Smooth muscle cell (in vitro differentiated cells): ENCODE measurements at regions not wholly inside any gene's neighbourhood (a gene's known extent, or its start where the extent isn't known, plus 50 kb on each side); places are given as distances from the start of the nearest gene placed in this dataset.

ENCODE experiments used
- DNase-seq: peaks from one replicate; lab custom pipeline; 2025; ENCODE audit not compliant: unreplicated experiment; lab: John Stamatoyannopoulos, UW
- H2AFZ ChIP-seq: fragments of 200-600 bp; sonication (generic); 2 replicates; pipeline ENCODE4 v1.6.0; 2016; ENCODE audit warnings: antibody characterized with exemption, low read depth, mild to moderate bottlenecking
- H3F3A ChIP-seq: fragments of 200-600 bp; sonication (generic); 2 replicates; pipeline ENCODE4 v1.6.0; 2017; ENCODE audit warnings: antibody characterized with exemption, low read depth
- H3K27ac ChIP-seq: fragments of 200-600 bp; sonication (generic); 2 replicates; pipeline ENCODE4 v1.5.1; 2016; ENCODE audit warnings: low read depth, mild to moderate bottlenecking
- H3K27me3 ChIP-seq: fragments of 200-600 bp; sonication (generic); 2 replicates; pipeline ENCODE4 v1.6.1; 2016; ENCODE audit warnings: low read depth, mild to moderate bottlenecking
- H3K36me3 ChIP-seq: fragments of 200-600 bp; sonication (generic); 2 replicates; pipeline ENCODE4 v1.5.1; 2016; ENCODE audit warnings: low read depth
- H3K4me1 ChIP-seq: fragments of 200-600 bp; sonication (generic); 2 replicates; pipeline ENCODE4 v1.5.1; 2016; ENCODE audit warnings: low read depth
- H3K4me2 ChIP-seq: fragments of 200-600 bp; sonication (generic); 2 replicates; pipeline ENCODE4 v1.6.0; 2016; ENCODE audit warnings: mild to moderate bottlenecking
- H3K4me3 ChIP-seq: fragments of 200-600 bp; sonication (generic); 2 replicates; pipeline ENCODE4 v1.5.1; 2016; ENCODE audit warnings: mild to moderate bottlenecking
- H3K79me2 ChIP-seq: fragments of 200-600 bp; sonication (generic); 2 replicates; pipeline ENCODE4 v1.6.0; 2016; ENCODE audit warnings: low read depth, mild to moderate bottlenecking
- H3K9ac ChIP-seq: fragments of 200-600 bp; sonication (generic); 2 replicates; pipeline ENCODE4 v1.6.0; 2016; ENCODE audit warnings: low read depth
- H3K9me3 ChIP-seq: fragments of 200-600 bp; sonication (generic); replicated peaks from 2 replicates; pipeline ENCODE4 v1.5.1; 2016; ENCODE audit warnings: low read depth
- H4K20me1 ChIP-seq: fragments of 200-600 bp; sonication (generic); 2 replicates; pipeline ENCODE4 v1.6.0; 2016; ENCODE audit warnings: low read depth
- WGBS: methylation state at CpG from one replicate; pipeline ENCODE4 v1.1.7; 2016; ENCODE audit warnings: low lambda C conversion rate; 5-methylcytosine and 5-hydroxymethylcytosine counted together
- TF ChIP-seq, protein P1 (sequence below): fragments of 200-600 bp; sonication (generic); IDR thresholded peaks from 2 replicates; pipeline ENCODE4 v1.5.1; 2017; ENCODE audit warnings: borderline replicate concordance, mild to moderate bottlenecking, antibody characterized with exemption; ENCODE audit not compliant: insufficient read depth, poor library complexity, severe bottlenecking

DNA sequence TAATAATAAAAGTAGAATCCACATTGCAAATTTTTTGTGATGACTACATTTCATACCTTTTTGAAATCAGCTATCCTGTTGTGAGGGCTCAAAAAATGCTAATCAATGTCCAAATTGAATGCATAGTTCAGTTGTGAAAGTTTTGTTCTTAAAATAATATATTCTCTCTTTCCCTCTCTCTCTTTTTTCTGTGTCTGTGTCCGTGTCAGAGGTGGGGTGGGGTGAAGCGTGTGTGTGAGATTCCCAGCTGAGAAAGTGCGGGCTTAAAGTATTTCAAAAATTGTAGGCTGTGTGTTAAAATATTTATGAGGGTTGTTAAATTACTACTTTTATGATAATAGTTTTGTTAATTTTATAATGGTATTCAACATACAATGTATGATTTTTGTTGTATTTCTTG lies 388.0 kb upstream of the LRRTM4 start:
- no peak for DNase-seq
- Histone ChIP-seq H3K4me1 (no peaks in the 10 kb centered on the region), H4K20me1 (no peaks in the 10 kb centered on the region), H3K79me2 (no peaks in the 10 kb centered on the region), H3K36me3 (no peaks in the 10 kb centered on the region), H3K4me2 (no peak overlapping the region), H3K27ac (no peak overlapping the region), H3K4me3 (no peak overlapping the region), H3K9me3 (no peaks in the 10 kb centered on the region), H2AFZ (peak overlapping the region; percentile 18), H3K27me3 (no peaks in the 10 kb centered on the region), H3K9ac (no peak overlapping the region), H3F3A (no peaks in the 10 kb centered on the region)
- 75% methylated on average over 3 of the region's 3 CpGs for WGBS
- TF ChIP-seq, protein P1, sequence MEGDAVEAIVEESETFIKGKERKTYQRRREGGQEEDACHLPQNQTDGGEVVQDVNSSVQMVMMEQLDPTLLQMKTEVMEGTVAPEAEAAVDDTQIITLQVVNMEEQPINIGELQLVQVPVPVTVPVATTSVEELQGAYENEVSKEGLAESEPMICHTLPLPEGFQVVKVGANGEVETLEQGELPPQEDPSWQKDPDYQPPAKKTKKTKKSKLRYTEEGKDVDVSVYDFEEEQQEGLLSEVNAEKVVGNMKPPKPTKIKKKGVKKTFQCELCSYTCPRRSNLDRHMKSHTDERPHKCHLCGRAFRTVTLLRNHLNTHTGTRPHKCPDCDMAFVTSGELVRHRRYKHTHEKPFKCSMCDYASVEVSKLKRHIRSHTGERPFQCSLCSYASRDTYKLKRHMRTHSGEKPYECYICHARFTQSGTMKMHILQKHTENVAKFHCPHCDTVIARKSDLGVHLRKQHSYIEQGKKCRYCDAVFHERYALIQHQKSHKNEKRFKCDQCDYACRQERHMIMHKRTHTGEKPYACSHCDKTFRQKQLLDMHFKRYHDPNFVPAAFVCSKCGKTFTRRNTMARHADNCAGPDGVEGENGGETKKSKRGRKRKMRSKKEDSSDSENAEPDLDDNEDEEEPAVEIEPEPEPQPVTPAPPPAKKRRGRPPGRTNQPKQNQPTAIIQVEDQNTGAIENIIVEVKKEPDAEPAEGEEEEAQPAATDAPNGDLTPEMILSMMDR: no peak

DNA sequence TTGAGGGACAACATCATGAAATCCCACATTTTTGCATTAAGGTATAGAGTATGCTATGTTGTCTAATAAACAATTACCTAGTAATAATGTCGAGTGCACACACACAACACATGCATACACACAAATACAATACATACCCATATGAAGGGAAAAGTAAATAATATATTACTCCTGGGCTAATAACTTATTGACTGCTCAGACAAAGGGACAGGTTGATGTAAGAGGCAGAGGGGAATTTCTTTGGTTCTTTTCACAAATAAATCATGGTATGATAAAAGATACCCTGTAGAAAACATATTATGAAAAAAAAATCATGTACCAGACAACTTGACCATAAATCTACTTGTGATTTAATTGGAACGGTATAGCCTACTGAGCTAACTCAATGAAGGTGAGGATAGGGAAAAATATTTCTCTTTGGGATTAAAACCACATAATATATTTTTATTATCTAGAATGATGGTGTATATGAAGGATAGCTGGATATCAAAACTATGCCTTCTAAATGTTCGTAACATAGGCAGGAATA lies 398.7 kb upstream of the LRRTM4 start:
- Histone ChIP-seq H3K4me3 (no peak overlapping the region), H3K36me3 (no peaks in the 10 kb centered on the region), H3K27me3 (no peaks in the 10 kb centered on the region), H3K9ac (no peak overlapping the region), H3F3A (no peaks in the 10 kb centered on the region), H2AFZ (no peak overlapping the region), H4K20me1 (no peaks in the 10 kb centered on the region), H3K4me1 (no peaks in the 10 kb centered on the region), H3K27ac (no peak overlapping the region), H3K4me2 (no peak overlapping the region), H3K9me3 (no peaks in the 10 kb centered on the region), H3K79me2 (no peaks in the 10 kb centered on the region)
- WGBS: 89% methylated on average over 3 of the region's 3 CpGs
- DNase-seq: no peak
- TF ChIP-seq, protein P1: no peak

DNA sequence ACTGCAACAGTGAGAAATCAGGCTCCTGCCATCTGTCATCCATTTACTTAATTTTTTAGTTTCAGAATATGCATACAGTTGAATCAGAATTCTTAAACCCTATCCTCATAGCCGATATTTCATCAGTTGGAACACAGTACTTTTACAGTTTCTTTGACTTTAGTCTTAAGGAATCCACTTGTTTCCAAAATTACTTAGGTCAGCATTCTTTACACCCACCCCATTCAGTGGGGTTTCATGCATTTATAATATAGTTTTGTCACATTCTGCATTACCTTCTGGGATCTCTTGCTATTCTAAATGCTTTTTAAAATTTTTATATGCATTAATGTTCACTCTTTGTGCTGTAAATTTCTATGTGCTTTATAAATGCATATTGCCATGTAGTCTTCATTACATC lies 400.4 kb upstream of the LRRTM4 start:
- H3K27me3 ChIP-seq: no peaks in the 10 kb centered on the region
- TF ChIP-seq, protein P1: no peak
- H3K4me2 ChIP-seq: no peak overlapping the region
- no peaks in the 10 kb centered on the region for H3K36me3 ChIP-seq
- H3F3A ChIP-seq: no peaks in the 10 kb centered on the region
- no peak overlapping the region for H3K27ac ChIP-seq
- H3K4me1 ChIP-seq: no peaks in the 10 kb centered on the region
- no peaks in the 10 kb centered on the region for H4K20me1 ChIP-seq
- 100% methylated on average over 1 of the region's 1 CpG for WGBS
- no peaks in the 10 kb centered on the region for H3K79me2 ChIP-seq
- no peak overlapping the region for H3K9ac ChIP-seq
- no peak overlapping the region for H2AFZ ChIP-seq
- H3K9me3 ChIP-seq: no peaks in the 10 kb centered on the region
- no peak for DNase-seq
- H3K4me3 ChIP-seq: no peak overlapping the region

DNA sequence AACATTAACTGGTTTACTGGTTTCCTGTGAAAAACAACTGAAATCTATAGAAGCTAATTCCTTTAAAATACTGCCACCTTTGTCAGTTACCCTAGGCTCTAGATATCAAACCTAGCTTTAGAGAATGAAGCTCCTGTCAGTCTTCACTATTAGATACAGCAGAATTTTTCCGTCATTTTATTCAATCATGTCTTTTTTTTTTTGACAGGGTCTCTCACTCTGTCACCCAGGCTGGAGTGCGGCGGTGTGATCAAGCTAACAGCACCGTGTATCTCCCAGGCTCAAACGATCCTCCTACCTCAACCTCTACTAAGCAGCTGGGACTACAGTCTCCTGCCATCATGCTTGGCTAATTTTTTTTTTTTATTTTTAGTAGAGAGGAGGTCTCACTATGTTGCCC lies 415.2 kb upstream of the LRRTM4 start:
- no peak overlapping the region for H2AFZ ChIP-seq

More for the DNA sequence above, 415.2 kb upstream of the LRRTM4 start:
- 95% methylated on average over 5 of the region's 5 CpGs for WGBS
- no peak overlapping the region for H3K27ac ChIP-seq
- H3K9me3 ChIP-seq: no peaks in the 10 kb centered on the region
- no peaks in the 10 kb centered on the region for H4K20me1 ChIP-seq
- no peaks in the 10 kb centered on the region for H3K79me2 ChIP-seq
- H3K27me3 ChIP-seq: no peaks in the 10 kb centered on the region
- DNase-seq: no peak
- no peak overlapping the region for H3K9ac ChIP-seq
- H3K36me3 ChIP-seq: no peaks in the 10 kb centered on the region
- no peaks in the 10 kb centered on the region for H3F3A ChIP-seq
- H3K4me3 ChIP-seq: no peak overlapping the region
- TF ChIP-seq, protein P1: no peak
- no peak overlapping the region for H3K4me2 ChIP-seq
- no peaks in the 10 kb centered on the region for H3K4me1 ChIP-seq
